Skin epidermis (tissue), 12 donors: ENCODE measurements at regions not wholly inside any gene's neighbourhood (a gene's known extent, or its start where the extent isn't known, plus 50 kb on each side); places are given as distances from the start of the nearest gene placed in this dataset.
"Not testable (repeated sequence)": the region's sequence is repeated elsewhere in the genome, so short reads cannot be mapped to it uniquely, and the experiment has no call there.

Experiments used
- H3K27ac ChIP-seq, 21 experiments: fragments of 200-600 bp; sonication (generic) in 11 of 21; one replicate each; pipeline ENCODE4 v1.5.0; 2020; ENCODE audit warnings: mild to moderate bottlenecking in 3 of 21, inconsistent platforms in 2 of 21, moderate library complexity in 2 of 21
- H3K4me3 ChIP-seq, 7 experiments: fragments of 200-600 bp; sonication (generic) in 2 of 7; one replicate each; pipeline ENCODE4 v1.5.0; 2020; ENCODE audit warnings: inconsistent platforms in 2 of 7, mild to moderate bottlenecking in 2 of 7, moderate library complexity in 1 of 7

DNA sequence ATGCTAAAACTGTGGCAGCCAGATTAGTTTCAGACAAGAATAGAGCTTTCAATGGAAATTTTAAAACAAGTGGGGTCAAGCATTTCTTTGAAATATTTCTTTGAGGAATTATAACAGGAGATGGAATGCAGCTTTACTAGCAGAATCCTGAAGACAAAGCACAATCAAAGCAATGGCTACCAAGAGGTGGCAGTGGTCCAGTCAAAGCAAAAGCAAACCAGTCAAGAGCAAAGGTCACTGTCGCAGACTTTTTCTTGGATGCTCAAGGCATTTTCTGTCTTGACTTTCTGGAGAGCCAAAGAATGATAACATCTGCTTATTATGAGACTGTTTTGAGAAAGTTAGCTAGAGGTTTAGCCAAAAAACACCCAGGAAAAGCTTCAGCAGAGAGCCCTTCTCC is 351.2 kb upstream of the DLGAP1 start:
- Histone ChIP-seq H3K4me3 (no peak overlapping the region), H3K27ac (no peak overlapping the region)

DNA sequence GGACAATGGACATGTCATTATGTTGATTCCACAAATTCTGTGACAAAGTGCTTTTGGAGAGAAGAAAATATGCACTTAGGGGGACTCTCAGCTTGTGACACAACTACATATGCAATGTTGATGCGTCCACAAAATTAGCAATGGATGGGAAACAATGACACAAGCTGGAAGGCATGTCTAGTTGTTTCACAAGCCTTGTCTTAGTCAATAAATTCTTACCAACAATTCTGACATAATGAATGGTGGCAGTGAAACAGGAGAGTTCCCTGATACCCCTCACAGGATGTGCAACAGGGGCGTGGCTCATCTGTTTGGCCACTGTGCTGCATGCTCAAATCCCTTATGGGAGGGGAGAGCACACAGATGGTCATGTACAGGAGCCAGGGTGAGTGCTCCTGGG is 347.2 kb upstream of the DLGAP1 start:
- Histone ChIP-seq H3K4me3 (no peak overlapping the region), H3K27ac (no peak overlapping the region)

GRCh38 chr18:4801151-4801550 is 346.0 kb upstream of the DLGAP1 start:
- no peak overlapping the region for H3K27ac ChIP-seq
- H3K4me3 ChIP-seq, result no peak overlapping the region

GRCh38 chr18:4797002-4797685 is 342.0 kb upstream of the DLGAP1 start:
- H3K27ac ChIP-seq, result no peak overlapping the region
- no peak overlapping the region for H3K4me3 ChIP-seq

DNA sequence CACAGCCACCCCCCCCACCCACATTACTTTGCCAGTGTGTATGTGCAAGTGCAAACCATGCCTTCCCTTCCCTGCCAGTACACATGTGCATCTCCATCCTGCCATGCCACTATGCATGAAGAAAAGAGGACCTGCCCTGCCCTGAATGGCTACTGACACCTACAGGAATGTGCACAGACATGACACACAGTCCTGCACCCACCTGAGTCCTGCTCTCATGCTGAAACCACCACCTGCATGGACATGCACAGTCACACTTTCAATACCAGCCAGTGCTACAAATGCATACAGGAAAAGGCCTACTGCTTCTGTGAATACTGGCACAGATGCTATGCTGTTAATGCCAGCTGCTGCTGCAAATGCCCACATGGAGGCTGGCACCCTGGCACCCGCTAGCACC is 334.4 kb upstream of the DLGAP1 start:
- no peak overlapping the region for H3K4me3 ChIP-seq

DNA sequence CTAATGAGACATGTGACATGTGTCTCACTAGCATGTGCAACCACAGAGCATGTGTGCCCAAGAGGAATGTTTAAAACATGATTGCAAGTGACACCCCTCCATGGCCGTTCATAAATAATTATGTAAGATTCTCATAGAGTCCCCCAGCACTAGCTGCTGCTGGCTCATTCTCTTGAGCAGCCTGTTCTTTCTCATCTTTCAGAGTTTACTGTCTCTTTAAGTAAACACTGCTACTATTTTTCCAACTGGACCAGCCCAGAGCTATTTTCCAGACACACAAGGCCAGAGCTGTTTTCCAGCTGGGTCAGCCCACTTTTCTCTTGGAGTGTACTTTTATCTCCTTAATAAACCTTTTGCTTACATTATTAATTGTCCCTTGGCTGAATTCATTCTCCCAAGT is 326.8 kb upstream of the DLGAP1 start:
- H3K4me3 ChIP-seq, result no peak overlapping the region
- no peak overlapping the region for H3K27ac ChIP-seq

More for the DNA sequence above, 334.4 kb upstream of the DLGAP1 start:
- no peak overlapping the region for H3K27ac ChIP-seq

GRCh38 chr18:4765401-4765800 is 310.3 kb upstream of the DLGAP1 start:
- H3K27ac ChIP-seq, result no peak overlapping the region
- H3K4me3 ChIP-seq, result no peak overlapping the region

DNA sequence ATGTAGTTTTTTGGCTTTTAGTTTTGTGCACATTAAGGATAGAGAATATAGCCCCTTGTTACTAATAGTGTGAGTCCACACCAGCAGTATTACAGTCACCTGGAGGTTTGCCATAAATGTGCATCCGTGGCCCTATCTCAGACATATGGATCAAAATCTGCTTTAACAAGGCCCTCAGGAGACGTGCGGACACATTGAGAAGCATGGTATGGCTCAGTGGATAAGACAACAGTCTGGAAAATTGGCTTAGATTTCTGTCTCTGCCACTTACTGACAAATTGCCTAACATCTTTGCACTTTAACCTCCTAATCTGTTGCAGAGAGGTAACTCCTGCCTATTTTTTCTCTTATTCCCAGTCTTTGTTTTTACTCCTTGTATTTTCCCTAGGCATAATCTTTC is 307.2 kb upstream of the DLGAP1 start:
- Histone ChIP-seq H3K27ac (no peak overlapping the region), H3K4me3 (no peak overlapping the region)

GRCh38 chr18:4758980-4759379 is 303.9 kb upstream of the DLGAP1 start:
- Histone ChIP-seq H3K4me3 (no peak overlapping the region), H3K27ac (no peak overlapping the region)

- Histone ChIP-seq H3K27ac (no peak overlapping the region), H3K4me3 (no peak overlapping the region)
These were observed 300.7 kb upstream of the DLGAP1 start for GRCh38 chr18:4755848-4756247.

GRCh38 chr18:4753151-4753550 is 298.0 kb upstream of the DLGAP1 start:
- not testable (repeated sequence) for H3K27ac ChIP-seq, H3K4me3 ChIP-seq

GRCh38 chr18:4751523-4751922 is 296.4 kb upstream of the DLGAP1 start:
- no peak overlapping the region for H3K4me3 ChIP-seq
- H3K27ac ChIP-seq, result no peak overlapping the region

DNA sequence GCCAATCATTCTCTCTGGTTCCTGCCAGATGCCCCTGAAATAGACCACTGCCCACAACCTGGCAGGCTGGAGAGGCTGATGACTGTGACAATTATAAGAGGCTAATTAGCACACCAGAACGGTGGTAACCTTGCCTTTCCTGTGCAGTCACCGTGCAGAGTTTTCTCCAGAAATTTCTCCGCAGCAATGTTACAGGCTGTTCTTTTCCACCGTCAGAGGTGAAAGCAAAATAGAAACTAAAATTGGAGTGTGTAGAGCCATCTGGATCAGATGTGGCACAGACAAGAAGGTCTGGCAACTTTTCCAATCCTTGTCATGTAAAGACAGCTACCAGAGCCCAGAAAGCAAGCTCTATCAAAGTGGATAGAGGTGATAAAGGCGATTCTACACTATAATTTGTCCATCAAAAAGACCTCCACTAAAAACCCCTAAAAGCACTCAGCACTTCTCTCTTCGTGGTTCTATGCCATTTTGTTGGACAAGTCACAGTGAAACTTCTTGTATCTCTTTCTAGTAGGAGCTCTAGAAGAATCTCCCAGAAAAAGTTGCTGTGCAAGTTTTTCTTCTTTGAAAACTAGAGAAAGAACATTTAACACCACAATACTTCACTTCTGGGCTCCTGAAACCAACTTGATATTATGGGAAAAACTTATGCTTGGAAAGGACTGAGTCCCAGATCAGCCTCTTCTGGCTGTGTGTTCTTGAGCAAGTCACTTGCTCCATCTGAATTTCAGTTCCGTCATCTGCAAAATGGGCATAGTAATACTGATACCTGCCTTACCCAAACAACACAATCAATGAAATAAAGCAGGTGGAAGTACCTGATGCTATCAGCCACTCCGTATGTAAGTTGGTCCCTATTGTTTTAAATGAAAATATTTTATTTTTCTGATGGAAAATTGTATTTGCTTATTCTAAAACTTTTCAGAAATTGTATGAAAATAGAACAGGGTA is 295.6 kb upstream of the DLGAP1 start:
- Histone ChIP-seq H3K4me3 (no peak overlapping the region), H3K27ac (no peak overlapping the region)

- no peak overlapping the region for H3K4me3 ChIP-seq
- no peak overlapping the region for H3K27ac ChIP-seq
These were observed 293.9 kb upstream of the DLGAP1 start for GRCh38 chr18:4748975-4749374.

GRCh38 chr18:4734903-4735302 is 279.8 kb upstream of the DLGAP1 start:
- no peak overlapping the region for H3K27ac ChIP-seq
- H3K4me3 ChIP-seq, result no peak overlapping the region

- no peak overlapping the region for H3K4me3 ChIP-seq
These were observed 278.9 kb upstream of the DLGAP1 start for GRCh38 chr18:4734021-4734420.

GRCh38 chr18:4721545-4721944 is 266.4 kb upstream of the DLGAP1 start:
- H3K27ac ChIP-seq, result no peak overlapping the region
- no peak overlapping the region for H3K4me3 ChIP-seq

More at GRCh38 chr18:4734021-4734420, 278.9 kb upstream of the DLGAP1 start:
- H3K27ac ChIP-seq, result no peak overlapping the region

GRCh38 chr18:4720518-4720917 is 265.4 kb upstream of the DLGAP1 start:
- no peak overlapping the region for H3K27ac ChIP-seq
- no peak overlapping the region for H3K4me3 ChIP-seq

- Histone ChIP-seq H3K4me3 (no peak overlapping the region), H3K27ac (no peak overlapping the region)
These were observed 250.8 kb upstream of the DLGAP1 start for GRCh38 chr18:4705894-4706293.

DNA sequence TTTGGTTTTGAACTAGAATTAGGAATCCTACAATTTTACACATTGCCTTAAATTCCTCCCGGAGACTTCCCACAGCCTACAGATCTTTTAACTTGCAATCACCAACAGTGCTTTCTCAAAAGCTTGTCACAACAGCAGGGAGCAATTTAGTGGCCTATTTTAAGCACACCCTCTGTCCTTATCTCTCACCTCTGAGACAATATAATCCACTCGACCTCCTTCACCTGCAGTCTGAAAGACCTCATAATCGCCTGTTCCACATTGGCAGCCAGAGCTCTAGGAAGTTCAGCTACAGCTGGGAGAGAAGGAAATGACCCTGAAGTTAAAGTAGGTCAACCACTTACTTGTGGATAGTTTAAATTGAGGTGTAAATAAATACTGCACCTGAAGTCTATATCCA is 249.7 kb upstream of the DLGAP1 start:
- Histone ChIP-seq H3K4me3 (no peak overlapping the region), H3K27ac (no peak overlapping the region)

DNA sequence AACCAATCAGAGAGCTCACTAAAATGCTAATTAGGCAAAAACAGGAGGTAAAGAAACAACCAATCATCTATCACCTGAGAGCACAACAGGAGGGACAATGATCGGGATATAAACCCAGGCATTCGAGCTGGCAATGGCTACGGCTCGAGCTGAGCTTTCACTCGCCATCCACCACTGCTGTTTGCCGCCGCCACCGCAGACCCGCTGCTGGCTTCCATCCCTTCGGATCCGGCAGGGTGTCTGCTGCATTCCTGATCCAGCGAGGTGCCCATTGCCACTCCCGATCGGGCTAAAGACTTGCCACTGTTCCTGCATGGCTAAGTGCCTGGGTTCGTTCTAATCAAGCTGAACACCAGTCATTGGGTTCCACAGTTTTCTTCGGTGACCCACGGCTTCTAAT is 236.7 kb upstream of the DLGAP1 start:
- Histone ChIP-seq H3K4me3 (no peak overlapping the region), H3K27ac (no peak overlapping the region)
